Ovary (tissue), 3 donors: ENCODE measurements at regions not wholly inside any gene's neighbourhood (a gene's known extent, or its start where the extent isn't known, plus 50 kb on each side); places are given as distances from the start of the nearest gene placed in this dataset.

Experiments
- CTCF ChIP-seq, 3 donors: fragments of 450-650 bp in 2 of 3; fragments of 200-600 bp in 1 of 3; IDR thresholded peaks; one replicate each; pipeline versions ENCODE4 v1.5.1 to v1.8.0; 2016 to 2022; ENCODE audit warnings: antibody characterized with exemption in 3 of 3, mild to moderate bottlenecking in 1 of 3
- EP300 ChIP-seq: sonication (generic); formaldehyde crosslinking; IDR thresholded peaks from one replicate; pipeline ENCODE4 v1.6.1; 2017; ENCODE audit warnings: antibody characterized with exemption
- POLR2A ChIP-seq: fragments of 450-650 bp; IDR thresholded peaks from one replicate; pipeline ENCODE4 v1.6.1; 2017; ENCODE audit warnings: antibody characterized with exemption, mild to moderate bottlenecking, moderate library complexity
- donor health status: DM: no; HTN: no; CAD: no.

GRCh38 chr6:117200067-117200466, 65.3 kb upstream of the VGLL2 start:
- TF ChIP-seq EP300 (no peak), CTCF (IDR thresholded peaks at IDR 0.05) (no peak), POLR2A (no peak)
